ENCODE measurements at regions not wholly inside any gene's neighbourhood (a gene's known extent, or its start where the extent isn't known, plus 50 kb on each side); places are given as distances from the start of the nearest gene placed in this dataset.

- TF ChIP-seq, protein P1, sequence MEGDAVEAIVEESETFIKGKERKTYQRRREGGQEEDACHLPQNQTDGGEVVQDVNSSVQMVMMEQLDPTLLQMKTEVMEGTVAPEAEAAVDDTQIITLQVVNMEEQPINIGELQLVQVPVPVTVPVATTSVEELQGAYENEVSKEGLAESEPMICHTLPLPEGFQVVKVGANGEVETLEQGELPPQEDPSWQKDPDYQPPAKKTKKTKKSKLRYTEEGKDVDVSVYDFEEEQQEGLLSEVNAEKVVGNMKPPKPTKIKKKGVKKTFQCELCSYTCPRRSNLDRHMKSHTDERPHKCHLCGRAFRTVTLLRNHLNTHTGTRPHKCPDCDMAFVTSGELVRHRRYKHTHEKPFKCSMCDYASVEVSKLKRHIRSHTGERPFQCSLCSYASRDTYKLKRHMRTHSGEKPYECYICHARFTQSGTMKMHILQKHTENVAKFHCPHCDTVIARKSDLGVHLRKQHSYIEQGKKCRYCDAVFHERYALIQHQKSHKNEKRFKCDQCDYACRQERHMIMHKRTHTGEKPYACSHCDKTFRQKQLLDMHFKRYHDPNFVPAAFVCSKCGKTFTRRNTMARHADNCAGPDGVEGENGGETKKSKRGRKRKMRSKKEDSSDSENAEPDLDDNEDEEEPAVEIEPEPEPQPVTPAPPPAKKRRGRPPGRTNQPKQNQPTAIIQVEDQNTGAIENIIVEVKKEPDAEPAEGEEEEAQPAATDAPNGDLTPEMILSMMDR (IDR thresholded peaks at IDR 0.05; ENCODE audit: control extremely low read depth, extremely low read depth, low read depth, missing control alignments) = no peak
- ChIA-PET CTCF (no interaction called here), POLR2A (no interaction called here)
- no peak for DNase-seq (ENCODE audit: extremely low spot score)
Measured at GRCh38 chr16:54363766-54364165, 77.2 kb upstream of the IRX3 start.

GRCh38 chr16:54362591-54363206, 76.1 kb upstream of the IRX3 start:
- ChIA-PET POLR2A (no interaction called here), CTCF (no interaction called here)
- TF ChIP-seq, protein P1 (IDR thresholded peaks at IDR 0.05; ENCODE audit: control extremely low read depth, extremely low read depth, low read depth, missing control alignments) = no peak
- no peak for DNase-seq (ENCODE audit: extremely low spot score)

DNA sequence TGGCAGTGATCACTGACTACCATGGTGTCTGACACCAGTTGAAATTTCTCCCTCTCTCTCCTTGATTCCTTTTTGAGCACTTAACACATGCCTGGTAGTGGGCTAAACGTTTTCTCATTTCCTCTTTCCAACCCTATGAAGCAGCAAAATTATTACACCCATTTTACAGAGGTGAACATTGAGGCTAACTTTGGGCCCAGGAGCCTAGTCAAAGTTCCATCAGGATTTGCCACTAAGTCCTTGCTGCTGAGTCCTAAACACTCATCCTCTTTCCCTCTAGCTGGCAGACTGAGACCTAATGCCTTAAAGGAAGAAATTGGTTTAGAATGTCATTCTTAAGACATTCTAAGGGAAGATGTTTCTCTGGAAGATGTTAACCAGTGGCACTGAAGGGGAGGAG, 74.7 kb upstream of the IRX3 start:
- ChIA-PET CTCF (interaction anchor here (1.0 to 1.4 kb wide), 3 partner anchors 8 to 13 kb away, joined by 3 to 4 read pairs (median 3); no protein-coding TSS in a partner anchor), POLR2A (no interaction called here)
- TF ChIP-seq, protein P1 (IDR thresholded peaks at IDR 0.05; ENCODE audit: control extremely low read depth, extremely low read depth, low read depth, missing control alignments) = no peak
- DNase-seq (ENCODE audit: extremely low spot score) = no peak

- TF ChIP-seq, protein P1 (IDR thresholded peaks at IDR 0.05; ENCODE audit: control extremely low read depth, extremely low read depth, low read depth, missing control alignments) = no peak
- CTCF ChIA-PET = interaction anchor here (1.0 to 1.2 kb wide), 2 partner anchors 9 to 10 kb away, joined by 3 read pairs; no protein-coding TSS in a partner anchor
- DNase-seq (ENCODE audit: extremely low spot score) = no peak
- POLR2A ChIA-PET = no interaction called here
Measured at GRCh38 chr16:54360681-54361080, 74.1 kb upstream of the IRX3 start.

GRCh38 chr16:54359555-54359954, 73.0 kb upstream of the IRX3 start:
- TF ChIP-seq, protein P1 (IDR thresholded peaks at IDR 0.05; ENCODE audit: control extremely low read depth, extremely low read depth, low read depth, missing control alignments) = no peak
- POLR2A ChIA-PET = no interaction called here

GRCh38 chr16:54359081-54359480, 72.5 kb upstream of the IRX3 start:
- ChIA-PET CTCF (no interaction called here), POLR2A (no interaction called here)
- DNase-seq (ENCODE audit: extremely low spot score) = no peak
- TF ChIP-seq, protein P1 (IDR thresholded peaks at IDR 0.05; ENCODE audit: control extremely low read depth, extremely low read depth, low read depth, missing control alignments) = no peak

More at GRCh38 chr16:54359555-54359954, 73.0 kb upstream of the IRX3 start:
- DNase-seq (ENCODE audit: extremely low spot score) = no peak
- CTCF ChIA-PET = no interaction called here

Measured in GM10248 (cell line).